ENCODE measurements at regions not wholly inside any gene's neighbourhood (a gene's known extent, or its start where the extent isn't known, plus 50 kb on each side); places are given as distances from the start of the nearest gene placed in this dataset.
"Not testable (repeated sequence)": the region's sequence is repeated elsewhere in the genome, so short reads cannot be mapped to it uniquely, and the experiment has no call there.

DNA sequence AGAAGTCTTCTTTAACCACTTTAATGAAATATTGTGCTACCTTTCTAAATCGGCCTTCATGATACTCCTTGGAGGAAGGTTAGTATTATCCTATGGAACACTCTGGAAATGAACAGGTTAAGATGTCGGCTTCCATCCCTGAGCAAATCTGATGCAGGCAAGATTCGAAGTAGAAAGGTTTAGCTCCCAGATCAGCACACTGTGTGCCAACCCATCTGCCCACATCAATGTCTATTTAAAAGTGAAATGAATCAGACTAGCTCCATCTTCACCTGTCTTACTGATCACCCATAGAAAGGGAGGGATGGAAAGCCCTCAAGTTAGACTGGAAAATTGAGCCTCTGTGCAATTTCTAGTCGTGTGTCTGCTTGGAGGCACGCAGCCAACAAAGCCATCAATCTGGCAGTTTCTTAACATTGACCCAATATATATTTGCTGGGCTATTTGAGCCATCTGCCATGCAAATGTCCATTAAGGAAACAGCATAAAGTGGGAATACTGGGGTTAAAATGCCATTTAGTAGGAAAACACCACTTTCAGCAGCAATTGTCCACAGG, 506.1 kb downstream of the RMST start:
- DNase-seq (ENCODE audit: low read depth in 2 of 3, low spot score in 2 of 3): no peak

DNA sequence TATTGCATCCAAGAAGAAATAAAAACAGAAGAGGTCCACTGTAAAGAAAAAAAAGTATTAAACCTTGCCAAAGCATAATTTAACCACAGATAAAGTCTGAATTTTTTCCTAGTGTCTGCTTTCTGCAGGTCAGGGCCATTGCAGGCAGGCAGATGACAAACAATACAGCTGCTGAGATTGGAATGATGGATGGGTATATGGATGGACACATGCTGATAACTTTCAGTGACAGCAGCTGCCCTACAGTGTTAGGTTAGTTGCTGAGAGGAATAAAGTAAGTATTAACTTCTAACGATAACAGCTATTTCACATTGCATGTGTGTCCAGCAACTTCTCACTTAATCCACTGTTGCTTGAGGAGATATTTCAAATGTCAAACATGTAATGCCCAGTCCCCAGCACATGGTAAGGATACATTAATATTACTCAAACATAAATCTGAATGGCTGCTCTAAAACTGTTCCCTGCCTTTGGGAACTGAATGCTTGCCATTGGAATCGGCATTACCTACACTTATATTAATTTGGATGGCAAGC, 515.3 kb downstream of the RMST start:
- no peak for DNase-seq (ENCODE audit: low read depth in 2 of 3, low spot score in 2 of 3)

DNA sequence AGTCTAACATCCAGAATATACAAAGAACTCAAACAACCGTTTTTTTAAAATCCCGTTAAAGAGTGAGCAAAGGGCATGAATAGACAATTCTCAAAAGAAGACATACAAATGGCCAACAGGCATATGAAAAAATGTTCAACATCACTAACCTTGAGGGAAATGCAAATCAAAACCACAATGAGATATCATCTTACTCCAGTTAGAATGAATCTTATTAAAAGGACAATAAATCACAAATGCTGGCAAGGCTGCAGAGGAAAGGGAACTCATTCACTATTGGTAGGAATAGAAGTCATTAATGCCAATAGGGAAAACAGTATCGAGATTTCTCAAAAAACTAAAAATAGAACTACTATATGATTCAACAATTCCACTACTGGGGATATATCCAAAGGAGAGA, 520.1 kb downstream of the RMST start:
- no peak for DNase-seq (ENCODE audit: low read depth in 2 of 3, low spot score in 2 of 3)

DNA sequence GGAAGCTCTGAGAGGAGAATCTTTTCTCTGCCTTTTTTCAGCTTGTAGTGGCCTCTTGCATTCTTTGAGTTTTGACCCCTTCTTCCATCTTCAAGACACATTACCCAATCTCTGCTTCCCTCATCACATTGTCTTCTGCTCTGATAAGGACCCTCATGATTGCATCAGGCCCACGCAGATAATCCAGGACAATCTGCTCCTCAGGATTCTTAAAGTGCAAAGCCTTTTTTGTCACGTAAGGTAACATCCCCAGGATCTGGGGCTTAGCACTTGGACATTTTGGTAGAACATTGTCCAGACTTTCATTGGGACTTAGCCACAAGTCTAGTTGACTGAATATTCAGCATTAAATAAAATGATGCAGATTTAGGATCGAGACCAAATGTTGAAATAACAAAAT, 521.2 kb downstream of the RMST start:
- no peak for DNase-seq (ENCODE audit: low read depth in 2 of 3, low spot score in 2 of 3)

DNA sequence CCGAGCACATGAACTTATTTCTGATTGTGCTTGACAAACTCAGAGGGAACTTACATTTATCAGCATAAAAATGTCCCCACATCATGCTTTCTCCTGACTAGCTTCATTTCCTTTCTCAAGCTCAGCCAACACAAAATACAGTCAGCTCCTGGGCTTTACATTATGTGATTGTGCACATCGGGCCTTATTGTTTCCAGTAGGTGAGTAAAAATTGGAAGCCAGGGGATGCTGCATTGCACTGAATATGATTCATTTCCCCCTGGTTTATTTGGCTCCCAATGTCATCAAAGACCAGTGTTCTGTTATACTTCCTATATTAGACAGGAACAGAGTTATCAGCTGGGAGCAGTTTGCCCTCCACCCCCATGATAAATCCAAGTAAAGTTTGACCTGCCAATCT, 521.8 kb downstream of the RMST start:
- no peak for DNase-seq (ENCODE audit: low read depth in 2 of 3, low spot score in 2 of 3)

DNA sequence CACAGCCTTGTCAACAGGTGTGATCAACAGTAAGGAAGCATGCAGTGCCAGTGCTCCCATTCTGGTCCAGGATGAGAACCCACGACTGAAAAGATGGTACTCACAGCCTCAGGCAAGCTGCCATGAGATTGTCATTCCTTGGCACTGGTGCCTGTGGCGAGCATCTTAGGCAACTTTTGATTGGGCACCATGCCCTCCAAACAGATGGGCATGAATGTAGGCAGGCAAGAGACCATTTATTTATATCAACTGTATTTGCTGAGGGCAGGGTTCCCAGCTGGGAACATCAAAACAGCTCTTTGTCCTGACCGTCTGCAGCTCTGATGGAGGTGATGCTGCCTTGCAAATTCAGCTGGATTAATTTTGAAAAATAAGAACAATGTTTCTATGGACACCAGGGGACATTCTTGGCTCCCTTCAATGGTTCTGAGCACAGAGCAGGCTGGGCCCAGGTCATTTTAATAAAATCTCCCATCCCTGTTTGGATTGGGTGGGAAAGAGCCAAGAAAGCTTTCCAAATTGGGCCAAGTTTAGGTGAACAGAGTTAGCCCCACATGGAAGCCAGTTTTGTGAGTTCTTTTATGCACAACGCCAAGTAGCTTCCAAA, 522.5 kb downstream of the RMST start:
- no peak for DNase-seq (ENCODE audit: low read depth in 2 of 3, low spot score in 2 of 3)

DNA sequence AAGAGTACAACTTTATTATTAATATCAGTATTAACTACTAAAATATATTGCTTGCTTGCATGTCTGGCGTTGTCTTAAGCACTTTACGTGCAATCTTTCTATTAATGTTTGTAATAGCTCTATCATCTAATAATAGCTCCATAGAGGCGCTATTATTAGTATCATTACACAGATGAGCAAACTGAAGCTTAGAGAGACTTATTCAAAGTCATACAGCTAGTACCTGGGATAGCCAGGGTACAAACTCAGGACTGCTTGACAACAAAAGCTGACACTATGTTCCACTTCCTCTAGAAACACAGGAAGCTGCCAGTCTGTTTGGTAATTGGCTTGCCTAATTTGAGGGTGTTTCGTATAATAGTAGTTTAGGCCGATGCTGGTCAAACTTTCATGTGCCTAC, 523.2 kb downstream of the RMST start:
- DNase-seq (ENCODE audit: low read depth in 2 of 3, low spot score in 2 of 3): no peak

DNA sequence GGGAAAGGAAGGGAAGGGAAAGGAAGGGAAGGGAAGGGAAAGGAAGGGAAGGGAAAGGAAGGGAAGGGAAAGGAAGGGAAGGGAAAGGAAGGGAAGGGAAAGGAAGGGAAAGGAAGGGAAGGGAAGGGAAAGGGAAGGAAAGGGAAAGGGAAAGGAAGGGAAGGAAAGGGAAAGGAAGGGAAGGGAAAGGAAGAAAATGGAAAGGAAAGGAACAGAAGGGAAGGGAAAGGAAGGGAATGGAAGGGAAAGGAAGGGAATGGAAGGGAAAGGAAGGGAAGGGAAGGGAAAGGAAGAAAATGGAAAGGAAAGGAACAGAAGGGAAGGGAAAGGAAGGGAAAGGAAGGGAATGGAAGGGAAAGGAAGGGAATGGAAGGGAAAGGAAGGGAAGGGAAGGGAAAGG, 526.0 kb downstream of the RMST start:
- DNase-seq (ENCODE audit: low read depth in 2 of 3, low spot score in 2 of 3): not testable (repeated sequence)

DNA sequence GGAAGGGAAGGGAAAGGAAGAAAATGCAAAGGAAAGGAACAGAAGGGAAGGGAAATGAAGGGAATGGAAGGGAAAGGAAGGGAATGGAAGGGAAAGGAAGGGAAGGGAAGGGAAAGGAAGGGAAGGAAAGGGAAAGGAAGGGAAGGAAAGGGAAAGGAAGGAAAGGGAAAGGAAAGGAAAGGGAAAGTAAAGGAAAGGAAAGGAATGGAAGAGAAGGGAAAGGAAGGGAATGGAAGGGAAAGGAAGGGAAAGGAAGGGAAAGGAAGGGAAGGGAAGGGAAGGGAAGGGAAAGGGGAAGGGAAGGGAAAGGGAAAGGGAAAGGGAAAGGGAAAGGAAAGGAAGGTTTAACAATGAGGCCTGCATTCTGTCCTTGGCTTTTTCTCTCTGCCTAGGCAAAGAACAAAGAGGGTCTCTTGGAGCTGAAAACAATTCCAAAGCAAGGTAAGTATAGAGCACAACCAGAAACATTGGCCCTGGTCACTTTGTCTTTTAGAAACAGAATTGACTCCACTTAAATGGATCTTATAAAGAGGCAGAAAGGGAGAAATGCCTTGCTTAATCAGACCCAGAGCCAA, 525.9 kb upstream of the TMPO start:
- DNase-seq (ENCODE audit: low read depth in 2 of 3, low spot score in 2 of 3): no peak

DNA sequence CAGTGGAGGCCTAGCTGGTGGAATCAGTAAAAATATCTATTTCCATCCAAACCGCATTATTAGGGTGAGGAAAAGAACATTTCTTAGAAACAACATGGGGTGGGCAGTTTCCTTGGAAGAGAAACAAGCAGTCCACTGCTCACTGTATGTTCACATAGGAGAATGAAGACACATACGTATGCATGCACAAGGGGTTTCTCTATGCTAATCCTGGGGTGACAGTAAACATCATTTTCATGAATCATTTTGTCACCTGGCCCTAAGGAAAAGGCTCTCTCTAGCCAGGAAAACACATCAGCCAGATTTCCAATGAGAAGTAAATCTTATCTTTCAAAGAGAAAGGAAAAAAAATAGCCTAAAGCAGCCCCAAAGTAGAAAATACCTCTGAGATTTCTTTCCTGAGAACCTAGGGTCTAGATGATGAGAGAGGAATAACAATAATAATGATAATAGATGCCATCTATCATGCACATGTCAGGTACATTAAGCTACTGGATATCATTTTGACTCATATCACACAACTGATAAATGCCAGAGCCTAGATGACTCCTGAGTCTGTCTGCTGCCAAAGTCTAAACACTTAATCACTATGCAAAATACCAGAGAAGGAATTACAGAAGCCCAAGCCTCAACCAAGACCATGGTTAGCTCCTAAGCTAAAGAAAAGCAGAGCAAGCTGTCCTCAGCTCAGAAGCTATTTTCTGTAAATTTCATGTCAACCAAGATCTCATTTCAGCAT, 520.5 kb upstream of the TMPO start:
- DNase-seq (ENCODE audit: low read depth in 2 of 3, low spot score in 2 of 3): no peak

DNA sequence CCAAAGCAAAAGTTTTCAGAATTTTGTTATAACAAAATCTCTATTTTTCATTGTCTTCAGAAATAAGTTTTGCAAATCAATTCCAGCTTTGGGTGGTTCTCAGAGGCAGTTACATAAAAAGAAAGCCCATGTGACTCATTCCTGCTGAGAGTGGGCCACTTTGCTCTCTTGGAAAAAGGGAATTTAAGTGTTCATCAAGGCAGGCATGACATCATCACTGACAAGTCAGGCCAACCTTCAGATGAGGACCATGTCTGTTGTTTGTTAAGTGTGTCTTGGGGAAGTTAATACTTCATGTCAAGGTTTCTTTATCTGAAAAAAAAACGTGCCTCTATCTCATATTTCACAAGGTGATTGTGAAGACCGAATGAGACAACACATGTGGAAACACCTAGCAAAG, 519.8 kb upstream of the TMPO start:
- no peak for DNase-seq (ENCODE audit: low read depth in 2 of 3, low spot score in 2 of 3)

DNA sequence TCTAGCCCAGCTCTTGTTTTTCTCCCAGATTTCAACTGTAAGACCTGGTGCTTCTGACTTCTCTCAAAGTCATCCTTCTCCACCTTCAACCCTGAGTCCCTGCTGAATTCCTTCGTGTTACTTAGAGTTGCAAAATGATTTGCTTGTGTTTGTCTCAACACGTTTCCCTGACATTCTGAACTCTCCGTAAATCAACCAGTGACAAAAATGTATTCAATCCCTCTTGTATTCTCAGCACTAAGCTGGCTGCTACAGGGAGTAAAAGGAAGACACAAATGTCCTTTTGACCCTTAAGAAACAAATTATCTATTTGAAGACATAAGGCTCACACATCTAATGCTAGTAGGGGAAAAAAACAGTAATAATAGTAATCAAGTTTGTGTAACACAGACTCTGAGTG, 514.0 kb upstream of the TMPO start:
- DNase-seq (ENCODE audit: low read depth in 2 of 3, low spot score in 2 of 3): no peak

DNA sequence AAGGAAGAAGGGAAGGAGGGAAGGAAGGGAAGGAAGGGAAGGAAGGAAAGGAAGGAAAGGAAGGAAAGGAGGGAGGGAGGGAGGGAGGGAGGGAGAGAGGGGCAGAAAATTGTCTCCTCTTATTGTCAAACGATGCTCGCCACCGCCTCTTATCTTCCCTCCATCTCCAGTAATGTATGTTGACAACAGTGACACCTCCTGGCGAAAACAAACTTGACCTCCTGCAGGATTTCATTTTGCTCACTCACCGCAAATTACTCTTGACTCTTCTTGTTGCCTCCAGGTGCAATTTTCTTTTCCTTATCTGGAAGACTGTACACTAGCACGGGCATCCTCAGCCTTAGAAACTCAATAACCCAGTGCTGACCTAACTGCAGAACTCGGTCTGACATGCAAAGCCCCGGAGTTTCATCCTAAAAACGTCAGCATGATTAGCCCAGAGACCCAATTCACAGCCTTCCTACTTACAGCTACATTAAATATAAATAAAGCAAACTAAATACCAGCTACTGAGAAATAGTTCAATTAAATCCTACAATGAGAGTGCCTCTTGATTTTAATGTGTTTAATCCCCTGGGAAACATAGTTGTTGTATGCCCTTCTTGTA, 512.4 kb upstream of the TMPO start:
- DNase-seq (ENCODE audit: low read depth in 2 of 3, low spot score in 2 of 3): peak in 2 of 3 donors; percentile 6 to 55

DNA sequence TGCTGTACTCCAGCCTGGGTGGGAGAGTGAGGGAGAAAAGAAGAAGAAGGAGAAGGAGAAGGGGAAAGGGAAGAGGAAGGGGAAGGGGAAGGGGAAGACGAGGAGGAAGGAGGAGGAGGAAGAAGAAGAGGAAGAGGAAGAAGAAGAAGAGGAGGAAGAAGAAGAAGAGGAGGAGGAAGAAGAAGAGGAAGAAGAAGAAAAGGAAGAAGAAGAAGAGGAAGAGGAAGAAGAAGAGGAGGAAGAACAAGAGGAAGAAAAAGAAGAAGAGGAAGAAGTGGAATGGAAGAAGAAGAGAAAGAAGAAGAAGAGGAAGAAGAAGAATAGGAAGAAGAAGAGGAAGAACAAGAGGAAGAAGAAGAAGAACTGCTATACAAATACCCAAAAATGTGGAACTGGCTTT, 507.4 kb upstream of the TMPO start:
- DNase-seq (ENCODE audit: low read depth in 2 of 3, low spot score in 2 of 3): no peak

DNA sequence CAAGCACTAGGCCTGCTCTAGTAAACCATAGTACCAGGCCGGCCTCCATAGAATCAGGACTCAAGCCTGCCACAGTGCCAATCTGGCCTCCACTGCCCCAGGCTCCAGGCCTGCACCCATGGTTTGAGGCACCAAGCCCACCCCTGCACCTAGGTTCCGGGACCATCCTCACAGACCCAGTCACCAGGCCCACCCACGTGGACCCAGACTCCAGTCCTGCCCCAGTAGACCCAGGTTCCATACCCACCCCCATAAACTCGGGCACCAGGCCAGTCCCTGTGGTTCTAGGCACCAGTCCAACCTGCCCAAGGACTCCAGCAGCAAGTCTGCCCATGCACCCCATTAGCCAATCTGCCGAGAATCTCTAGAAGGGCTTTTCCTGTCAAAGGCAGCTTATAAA, 501.8 kb upstream of the TMPO start:
- no peak for DNase-seq (ENCODE audit: low read depth in 2 of 3, low spot score in 2 of 3)

DNA sequence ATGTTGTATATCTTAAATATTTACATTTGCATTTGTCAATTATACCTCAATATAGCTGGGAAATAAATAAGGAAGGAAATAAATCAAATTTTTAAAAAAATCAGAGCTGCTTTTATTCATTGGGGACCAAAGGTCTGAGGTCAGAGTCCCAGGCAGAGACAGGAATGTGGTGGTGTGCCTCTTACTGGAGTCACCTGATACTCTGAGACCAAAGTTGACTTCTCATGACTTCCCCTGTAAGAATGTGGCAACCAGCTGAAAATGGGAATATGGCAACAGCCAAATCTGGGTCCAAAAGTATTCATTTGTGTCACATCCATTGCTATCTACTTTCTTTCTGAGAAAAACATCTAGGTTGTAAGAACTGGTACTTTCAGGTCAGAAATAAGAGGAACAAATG, 496.6 kb upstream of the TMPO start:
- no peak for DNase-seq (ENCODE audit: low read depth in 2 of 3, low spot score in 2 of 3)

DNA sequence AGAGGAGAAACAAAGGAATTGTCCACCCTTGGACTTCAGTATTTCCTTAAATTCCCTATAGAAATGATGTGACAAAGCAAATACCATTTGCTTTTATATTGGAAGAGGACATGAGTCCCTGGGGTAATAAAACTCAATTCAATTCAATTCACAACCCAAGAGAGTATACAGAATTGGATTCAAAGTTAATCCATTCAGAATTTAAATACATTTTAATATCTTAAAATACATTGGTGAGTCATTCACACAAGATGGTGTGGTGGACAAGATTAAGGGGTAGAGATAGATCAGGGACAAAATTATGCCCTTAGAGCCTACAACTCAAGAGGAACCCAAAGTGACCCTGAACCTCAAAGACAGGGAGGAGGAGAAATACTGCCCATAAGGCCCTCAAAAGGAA, 495.0 kb upstream of the TMPO start:
- DNase-seq (ENCODE audit: low read depth in 2 of 3, low spot score in 2 of 3): no peak

DNA sequence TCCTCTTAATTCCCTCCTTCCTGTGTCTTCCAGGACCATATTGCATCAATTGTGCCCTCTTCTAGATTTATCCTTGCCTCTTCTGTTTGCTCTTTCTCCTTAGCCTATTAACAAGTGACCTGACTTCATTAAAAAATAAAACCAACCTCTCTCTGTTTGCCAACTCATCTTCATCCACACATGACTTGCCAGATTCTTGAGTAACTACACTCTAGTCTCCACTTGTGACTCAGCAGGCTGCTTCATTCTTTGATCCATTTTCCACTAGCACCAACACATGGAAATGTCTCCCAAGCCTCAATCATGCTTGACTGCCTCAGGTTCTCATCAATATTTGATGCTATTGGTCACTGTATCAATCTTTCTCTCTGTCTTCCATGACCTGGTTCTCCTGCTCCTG, 492.4 kb upstream of the TMPO start:
- no peak for DNase-seq (ENCODE audit: low read depth in 2 of 3, low spot score in 2 of 3)

DNA sequence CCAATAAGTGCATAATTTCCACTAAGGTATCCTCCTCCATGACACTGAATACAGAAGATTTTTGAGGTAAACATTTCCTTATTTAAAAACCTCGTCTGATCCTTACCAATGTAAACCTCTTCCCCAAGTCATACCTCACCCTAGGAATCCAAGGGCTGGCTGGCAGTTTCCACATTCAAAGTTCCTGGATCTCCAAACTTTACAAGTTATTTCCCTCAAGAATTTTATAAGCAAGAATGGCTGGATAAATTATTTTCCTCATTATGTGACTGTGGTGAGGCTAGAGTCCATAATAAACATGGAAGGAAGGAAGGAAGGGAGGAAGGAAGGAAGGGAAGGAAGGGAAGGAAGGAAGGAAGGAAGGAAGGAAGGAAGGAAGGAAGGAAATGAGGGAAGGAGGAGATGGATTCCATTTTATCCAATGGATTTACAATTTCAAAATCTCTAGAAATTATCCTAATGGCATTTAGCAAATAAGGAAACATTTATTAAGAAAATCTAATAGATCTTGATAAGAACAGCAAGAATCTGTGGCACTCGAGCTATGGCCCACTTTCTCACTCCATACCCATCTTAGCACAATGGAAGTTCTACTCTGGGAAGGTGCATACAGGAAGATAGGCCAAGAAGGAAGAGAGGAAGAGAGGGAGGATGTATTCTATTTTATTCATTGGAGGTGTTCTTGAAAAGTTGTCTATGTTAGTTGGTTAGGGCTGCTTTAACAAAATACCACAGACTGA, 477.8 kb upstream of the TMPO start:
- DNase-seq (ENCODE audit: low read depth in 2 of 3, low spot score in 2 of 3): no peak

DNA sequence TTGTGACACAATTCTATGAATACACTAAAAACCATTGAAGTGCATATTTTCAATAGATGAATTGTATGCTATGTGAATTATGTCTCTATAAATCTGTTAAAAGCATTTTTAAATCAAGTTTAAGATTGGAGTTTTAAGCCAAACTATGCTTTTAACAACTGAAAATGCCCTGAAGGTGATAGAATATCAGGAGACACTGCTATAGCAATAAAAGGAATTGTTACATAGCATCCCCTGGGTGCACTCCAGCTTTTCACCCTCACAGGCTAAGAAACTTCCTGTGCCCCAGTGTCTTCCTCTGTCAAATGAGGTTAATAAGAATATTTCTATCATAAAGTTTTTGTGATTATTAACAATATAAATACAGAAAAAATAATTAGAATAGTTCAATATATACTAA, 472.7 kb upstream of the TMPO start:
- DNase-seq (ENCODE audit: low read depth in 2 of 3, low spot score in 2 of 3): no peak

DNA sequence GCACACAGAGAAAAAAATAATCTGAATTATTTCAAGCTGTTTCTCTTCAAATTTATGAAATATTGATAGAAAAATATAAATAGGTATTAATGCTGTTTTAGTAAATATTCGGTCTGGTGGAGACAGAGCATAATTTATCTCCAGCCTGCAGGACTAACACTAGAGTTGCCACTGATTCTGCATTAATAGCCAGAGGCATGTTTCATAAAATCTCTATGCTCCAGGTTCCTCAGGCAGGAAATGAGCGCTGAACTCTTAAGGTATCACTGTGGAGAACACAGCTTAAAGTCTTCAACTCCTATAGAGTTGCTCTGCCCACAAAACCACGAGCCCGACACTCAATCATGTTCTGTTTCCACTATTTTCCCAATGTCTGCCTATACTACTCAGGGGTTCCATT, 470.0 kb upstream of the TMPO start:
- DNase-seq (ENCODE audit: low read depth in 2 of 3, low spot score in 2 of 3): no peak

Data from hematopoietic multipotent progenitor cell (in vitro differentiated cells).